RCC 7860 (cell line): ENCODE measurements at regions not wholly inside any gene's neighbourhood (a gene's known extent, or its start where the extent isn't known, plus 50 kb on each side); places are given as distances from the start of the nearest gene placed in this dataset.

ENCODE experiments used
- DNase-seq: peaks from one replicate; pipeline ENCODE4 v3.0.0-alpha.2; 2015; ENCODE audit warnings: low spot score
- FAIRE-seq: peaks from 2 replicates; lab custom pipeline; 2012; peaks lifted over from hg19 to GRCh38; lab: Jason Lieb, UNC

DNA sequence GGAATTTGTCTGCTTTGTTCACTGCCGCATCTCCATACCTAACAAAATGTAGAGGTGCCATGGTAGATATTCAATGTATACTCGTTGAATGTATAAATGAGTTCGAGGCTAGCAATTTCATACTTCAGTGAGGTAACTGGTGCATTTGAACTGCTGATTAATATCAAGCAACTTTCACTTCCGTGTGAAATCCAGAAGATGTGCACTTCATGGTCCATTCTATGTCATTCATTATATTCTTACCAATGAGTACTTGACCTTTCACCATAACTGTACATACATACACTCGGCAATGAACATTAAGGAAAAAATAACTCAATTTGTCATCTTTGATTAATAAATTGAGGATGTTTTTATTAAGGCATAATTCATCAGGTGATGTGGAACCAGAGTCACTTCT lies 598.5 kb downstream of the ZNF385D start:
- DNase-seq = no peak
- no peak for FAIRE-seq

DNA sequence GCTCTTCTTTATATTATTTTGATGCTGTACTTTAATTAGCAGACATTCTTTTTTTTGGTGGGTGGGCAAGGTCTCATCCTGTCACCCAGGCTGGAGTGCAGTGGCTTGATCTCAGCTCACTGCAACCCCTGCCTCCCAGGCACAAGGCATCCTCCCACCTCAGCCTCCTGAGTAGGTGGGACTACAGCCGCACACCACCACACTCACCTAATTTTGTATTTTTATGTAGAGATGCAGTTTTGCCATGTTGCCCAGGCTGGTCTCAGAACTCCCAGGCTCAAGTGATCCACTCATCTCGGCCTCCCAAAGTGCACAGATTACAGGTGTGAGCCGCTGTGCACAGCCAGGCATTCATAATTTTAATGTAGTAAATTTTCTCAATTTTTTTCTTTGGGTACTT lies 608.1 kb downstream of the ZNF385D start:
- FAIRE-seq = no peak
- no peak for DNase-seq

DNA sequence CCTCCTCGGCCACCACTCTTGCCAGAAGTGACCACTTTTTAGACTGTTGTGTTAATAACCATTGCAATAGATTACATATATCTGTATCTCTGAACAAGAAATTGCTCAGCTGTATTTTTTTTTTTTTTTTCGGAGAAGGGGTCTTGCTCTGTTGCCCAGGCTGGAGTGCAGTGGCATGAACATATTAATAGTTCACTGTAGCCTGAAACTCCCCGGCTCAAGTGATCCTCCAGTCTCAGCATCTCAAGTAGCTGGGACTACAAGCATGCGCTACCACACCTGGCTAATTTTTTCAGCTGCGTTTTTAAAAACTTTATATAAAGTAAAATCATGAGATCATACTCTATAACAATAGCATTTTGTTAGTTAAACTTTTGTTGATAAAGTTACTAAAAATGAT lies 609.0 kb downstream of the ZNF385D start:
- FAIRE-seq (no peak), DNase-seq (no peak)

DNA sequence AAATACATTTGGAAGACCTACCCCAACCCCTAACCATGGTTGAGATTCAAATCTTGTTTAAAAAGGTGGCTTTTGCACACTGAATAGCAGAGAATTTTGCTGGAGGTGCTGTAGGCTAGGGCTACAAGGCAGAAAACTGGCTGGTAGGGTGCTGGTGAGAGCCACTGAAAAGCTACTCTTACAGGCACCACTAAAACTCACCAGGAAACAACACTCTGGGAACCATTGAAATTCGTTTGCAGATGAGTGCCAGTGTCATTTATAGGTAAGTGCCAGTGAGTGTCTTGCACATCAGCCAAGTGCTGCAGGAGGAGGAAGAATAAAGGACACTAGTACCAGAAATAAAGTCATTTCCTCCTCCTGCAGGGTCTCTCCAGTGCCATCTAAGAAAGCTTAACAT lies 610.2 kb downstream of the ZNF385D start:
- no peak for DNase-seq
- no peak for FAIRE-seq

DNA sequence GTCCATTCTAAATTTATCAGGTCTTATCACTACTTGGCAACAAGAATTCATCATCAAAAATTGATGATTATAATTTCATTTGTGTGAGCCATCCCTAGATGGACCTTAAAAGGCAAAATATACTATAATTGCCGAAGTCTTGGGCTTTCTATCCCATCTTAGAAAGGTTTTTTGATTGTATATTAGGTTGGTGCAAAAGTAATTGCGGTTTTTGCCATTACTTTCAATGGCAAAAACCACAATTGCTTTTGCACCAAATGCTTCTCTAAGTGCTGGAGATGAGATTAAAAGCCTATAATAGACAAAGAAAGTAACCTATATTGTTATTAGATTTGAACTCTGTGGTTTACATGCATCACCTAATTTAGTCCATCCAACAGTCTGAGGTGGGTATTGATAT lies 612.9 kb downstream of the ZNF385D start:
- no peak for FAIRE-seq
- DNase-seq = no peak

DNA sequence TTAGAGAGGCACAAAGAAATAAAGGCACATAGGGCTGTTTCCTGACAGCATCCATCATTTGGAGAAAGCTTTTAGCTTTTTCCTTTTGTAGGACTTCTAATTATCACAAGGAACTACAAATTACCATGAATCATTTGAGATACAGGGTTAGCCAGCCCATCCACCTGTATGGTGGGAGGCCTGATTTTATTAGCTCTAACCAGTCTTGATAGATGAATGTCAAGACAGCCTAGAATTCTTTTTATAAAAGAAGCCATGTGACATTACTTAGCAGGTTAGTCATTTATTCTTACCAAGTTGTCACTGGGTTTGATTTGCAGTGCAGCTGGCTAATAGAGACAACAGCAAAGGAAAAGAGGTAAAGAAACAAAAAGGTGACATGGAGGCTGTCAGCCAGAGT lies 618.1 kb downstream of the ZNF385D start:
- FAIRE-seq (no peak), DNase-seq (no peak)

DNA sequence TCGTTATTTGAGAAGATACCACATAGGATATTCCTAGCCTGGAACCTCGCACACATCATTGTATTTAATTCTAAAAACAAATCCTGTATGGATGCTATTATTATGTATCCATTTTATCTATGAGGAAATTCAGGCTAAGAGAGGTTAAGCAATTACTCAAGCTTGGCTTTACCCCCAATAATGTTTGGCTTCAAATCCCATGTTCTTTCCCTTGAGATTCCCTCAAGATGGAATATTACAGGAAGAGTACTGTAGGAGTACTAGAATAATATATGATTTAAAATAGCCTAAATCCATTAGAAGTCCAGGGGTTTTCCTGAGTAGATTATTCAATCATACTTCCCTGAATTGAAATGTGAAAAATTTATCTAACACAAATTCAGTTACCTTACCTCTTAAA lies 630.2 kb downstream of the ZNF385D start:
- FAIRE-seq = no peak
- DNase-seq = no peak

DNA sequence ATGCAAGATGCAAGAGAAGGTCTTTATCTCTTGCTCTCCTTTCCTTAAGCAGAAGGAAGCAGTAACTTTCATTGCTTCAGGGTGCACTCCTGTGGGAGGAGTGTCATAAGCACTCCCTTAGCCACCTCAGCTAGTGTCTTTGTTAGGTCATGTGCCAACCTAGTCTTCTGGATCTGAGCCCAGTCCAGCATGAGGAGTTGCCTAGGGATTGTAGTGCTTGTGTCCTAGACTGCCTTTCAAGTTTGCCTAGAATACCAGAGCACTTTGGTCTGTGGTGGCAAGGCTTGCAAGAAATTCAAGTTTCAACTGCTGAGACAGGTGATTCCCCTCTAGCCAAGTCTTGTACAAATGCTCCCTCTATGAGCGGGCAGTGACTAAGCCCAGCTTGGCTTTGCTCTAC lies 633.6 kb downstream of the ZNF385D start:
- no peak for DNase-seq
- FAIRE-seq = no peak

DNA sequence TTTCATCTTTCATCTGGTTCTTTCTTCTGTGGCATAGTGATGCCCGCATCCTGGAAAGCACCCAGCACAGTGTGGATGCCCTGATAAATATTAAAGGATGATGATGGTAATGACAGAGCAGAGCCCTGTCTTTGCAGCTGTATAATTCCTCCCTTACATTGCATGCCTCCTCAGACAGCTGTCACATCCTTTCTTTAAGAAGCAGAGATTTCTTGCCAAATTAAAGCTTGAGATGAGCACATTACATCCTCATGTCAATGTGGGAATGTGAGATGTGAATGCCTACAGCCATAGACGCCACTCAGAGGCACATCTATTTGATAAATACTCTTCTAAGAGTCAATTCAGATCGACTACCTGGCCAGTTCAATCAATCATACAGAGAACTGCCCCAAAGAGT lies 642.0 kb downstream of the ZNF385D start:
- no peak for DNase-seq
- FAIRE-seq = no peak

DNA sequence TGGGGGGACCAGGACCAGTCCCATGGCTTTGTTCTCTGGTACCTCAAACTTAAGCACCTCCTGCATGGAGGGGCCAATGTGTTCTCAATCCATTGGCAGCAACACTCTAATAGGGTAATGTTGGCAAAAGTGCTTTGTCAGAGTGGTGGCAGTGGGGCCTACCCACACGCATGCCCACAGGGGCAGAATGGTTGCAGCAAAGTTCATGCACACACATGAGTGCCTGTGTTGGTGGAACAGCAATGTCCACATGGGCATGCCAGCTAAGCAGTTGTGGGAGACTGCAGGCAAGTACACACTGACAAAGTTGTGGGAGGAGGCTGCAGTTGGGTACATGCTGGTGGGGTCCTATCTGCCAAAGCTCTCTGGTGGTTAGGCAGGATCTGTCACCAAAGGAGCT lies 645.2 kb downstream of the ZNF385D start:
- DNase-seq = no peak
- FAIRE-seq = no peak

DNA sequence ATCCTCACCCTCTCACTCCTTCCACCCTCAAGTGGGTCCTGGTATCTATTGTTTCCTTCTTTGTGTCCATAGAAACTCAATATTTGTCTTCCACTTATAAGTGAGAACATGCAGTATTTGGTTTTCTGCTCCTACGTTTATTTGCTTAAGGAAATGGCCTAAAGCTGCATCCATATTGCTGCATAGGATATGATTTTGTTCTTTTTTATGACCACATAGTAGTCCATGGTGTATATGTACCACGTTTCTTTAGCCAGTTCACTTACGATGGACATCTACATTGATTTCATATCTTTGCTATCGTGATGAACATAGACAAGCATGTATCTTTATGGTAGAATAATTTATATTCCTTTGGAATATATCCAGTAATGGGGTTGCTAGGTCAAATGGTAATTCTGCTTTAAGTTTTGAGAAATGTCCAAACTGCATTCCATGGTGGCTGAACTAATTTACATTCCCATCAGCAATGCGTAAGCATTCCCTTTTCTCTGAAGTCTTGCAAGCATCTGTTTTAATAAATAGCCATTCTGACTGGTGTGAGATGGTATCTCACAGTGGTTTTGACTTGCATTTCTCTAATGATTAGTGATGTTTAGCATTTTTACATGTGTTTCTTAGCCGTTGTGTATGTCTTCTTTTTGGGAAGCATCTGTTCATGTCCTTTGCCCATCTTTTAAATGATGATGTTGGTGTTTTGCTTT lies 650.2 kb downstream of the ZNF385D start:
- DNase-seq (no peak), FAIRE-seq (no peak)

DNA sequence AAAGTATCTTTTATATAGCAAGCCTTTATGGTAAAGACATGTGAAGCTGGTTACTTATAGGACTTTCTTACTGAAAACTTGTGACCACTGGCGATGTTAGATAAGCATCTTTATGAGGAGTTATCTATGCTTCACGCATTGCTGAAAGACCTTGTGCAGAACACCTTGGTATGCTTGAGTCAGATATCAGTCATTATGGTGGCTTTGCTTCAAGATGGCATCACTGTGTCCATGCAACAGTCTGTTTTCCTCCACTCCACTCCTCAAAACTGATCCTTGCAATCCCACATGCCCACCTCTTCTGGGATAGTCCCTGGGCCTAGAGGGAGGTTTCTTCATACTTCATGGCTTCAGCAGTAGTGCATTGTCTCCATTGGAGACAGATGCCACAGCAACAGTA lies 656.3 kb downstream of the ZNF385D start:
- FAIRE-seq = no peak

DNA sequence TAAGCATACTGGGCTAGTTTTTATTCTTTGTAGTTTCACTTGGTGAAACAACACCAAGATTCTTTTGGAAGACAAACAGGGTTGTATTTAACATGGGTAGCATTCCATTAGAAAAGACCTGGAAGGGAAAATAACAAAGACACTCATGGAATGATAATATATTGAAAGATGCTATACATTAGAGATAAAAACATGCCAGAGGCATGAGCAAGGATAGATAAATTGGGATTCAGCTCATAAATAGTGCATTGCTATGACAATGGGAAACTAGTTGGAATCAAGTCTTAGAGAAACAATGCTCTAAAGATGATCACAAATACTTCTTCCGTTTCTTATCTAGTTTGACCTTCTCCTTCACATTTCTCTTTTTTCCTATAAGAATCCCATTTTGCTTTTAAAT lies 677.4 kb downstream of the ZNF385D start:
- no peak for DNase-seq
- FAIRE-seq = no peak

More for the DNA sequence above, 656.3 kb downstream of the ZNF385D start:
- DNase-seq = no peak

DNA sequence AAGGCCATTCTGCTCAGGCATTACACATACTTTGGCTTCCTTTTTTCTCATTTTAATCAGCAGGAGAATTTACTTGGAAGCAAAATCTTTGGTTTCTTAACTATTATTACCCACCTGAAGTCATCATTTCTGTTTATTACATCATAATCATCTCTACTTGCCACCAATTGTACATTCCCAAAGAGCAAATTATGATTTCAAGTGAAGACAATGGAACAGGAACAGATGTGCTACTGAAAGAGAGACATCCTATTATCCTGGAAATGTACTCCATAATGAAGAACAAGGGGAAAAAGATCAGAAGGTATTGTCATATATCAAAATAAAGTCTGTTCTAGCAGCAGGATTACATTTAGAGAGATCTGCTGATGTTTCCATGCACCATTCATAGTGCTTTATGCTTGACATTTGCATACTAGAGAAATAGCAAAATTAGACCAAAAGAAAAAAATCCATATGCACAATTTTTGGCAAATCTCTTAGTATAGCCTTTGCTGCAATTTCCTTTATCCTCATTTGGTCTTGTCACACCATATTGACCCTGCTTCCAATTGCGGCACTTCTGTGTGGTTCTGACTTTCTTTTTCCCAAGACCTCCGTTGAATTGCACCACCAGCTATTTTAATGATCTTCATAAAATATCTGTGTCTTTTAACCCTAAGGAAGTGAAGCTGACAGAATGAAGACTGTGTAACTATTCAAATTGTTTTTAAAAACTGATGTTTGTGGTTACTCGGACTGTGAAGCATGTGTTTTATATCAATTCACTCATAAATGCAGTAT lies 683.8 kb downstream of the ZNF385D start:
- no peak for DNase-seq
- no peak for FAIRE-seq

DNA sequence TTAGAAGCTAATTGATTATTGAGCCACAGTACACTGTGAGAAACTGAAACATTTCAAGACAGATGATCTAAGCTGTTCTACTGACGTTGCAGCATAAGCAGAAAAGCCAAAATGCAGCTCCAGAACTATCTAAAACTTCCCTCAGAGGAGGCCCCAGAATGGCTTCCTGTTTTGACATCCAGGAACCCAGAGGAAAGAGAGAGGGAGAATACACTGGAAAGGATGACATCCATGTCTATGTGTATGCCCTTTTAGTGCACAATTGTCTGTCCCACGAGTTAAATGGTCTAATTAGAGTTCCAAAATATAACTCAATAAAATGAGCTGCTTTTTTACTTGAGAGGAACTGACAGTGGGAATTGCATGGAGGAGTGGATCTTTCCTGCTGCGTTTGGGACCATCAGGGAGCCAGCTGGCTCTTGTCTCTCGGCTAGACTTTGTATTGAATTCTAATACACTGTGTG lies 688.1 kb downstream of the ZNF385D start:
- DNase-seq = no peak
- FAIRE-seq = no peak

DNA sequence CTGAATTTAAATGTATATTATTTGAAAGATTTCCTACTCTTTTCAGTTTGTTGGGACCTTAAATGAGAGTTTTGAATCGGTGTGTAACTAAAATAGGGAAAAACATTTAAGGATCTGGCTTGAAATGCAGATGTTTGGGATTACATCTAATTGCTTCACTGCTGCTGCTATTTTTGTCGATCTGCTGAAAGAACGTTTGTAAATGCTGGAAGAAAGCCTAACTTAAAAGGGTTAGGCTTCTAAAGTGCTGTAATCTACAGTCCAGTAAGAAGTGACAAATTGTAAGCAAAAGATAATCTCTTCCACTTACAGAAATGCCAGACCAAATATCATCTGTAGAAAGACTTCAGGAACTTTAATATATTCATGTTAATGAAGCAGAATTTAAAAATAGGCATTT lies 691.6 kb downstream of the ZNF385D start:
- FAIRE-seq (no peak), DNase-seq (no peak)

DNA sequence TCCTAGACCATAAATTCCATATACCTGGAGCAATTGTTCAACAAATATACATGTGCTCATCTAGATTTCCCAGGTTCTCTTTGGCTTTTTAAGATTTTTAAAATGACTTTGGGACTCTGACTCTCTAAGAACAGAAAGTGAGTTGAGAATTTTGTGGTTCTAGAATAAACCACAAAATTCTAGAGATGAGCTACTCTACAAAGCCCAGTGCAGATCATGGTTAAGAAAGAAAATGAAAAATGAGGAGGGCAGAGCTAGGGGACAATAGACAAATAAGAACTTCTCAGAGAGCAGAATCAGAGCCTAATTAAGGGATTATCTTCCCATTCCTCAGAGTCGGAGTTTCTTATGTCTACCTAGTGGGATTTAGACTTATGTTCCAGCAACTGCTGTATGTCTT lies 694.7 kb downstream of the ZNF385D start:
- DNase-seq = no peak
- FAIRE-seq = no peak

DNA sequence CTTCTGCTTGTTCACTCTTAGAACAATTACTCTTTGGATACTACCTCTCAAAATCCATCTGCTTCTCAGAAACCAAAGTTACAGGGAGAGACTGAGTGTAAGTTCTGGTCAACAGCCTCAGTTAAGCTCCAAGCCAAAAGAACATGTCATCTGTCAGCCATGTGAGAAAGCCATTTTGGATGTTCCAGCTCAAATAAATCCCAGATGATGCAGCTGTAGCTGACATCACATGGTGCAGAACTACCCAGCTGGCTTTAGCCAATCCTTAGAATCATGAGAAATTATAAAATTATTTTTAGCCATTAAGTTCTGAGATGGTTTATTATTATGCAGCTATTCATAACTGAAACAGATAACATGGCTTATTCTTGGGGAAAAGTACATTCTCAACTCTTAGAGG lies 696.0 kb downstream of the ZNF385D start:
- no peak for FAIRE-seq
- DNase-seq = no peak

DNA sequence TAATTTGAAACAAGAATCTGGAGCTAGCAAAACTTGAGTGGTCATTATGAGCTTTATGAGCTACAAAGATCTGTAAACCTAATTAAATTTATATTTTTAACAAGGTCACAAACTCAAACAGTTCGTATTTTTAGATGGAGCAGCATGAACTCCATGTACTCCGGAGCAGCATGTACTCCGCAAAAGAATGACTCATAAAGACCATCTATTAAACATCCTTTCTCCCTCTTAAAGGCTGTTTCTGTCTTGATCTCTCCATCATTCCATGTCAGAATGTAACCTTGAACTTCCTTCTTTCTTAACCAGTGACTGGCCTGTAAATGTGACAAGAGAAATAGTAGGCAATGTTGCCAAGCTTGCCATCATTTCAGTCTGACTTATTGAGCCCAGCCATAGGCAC lies 696.9 kb downstream of the ZNF385D start:
- DNase-seq = no peak
- FAIRE-seq = no peak

DNA sequence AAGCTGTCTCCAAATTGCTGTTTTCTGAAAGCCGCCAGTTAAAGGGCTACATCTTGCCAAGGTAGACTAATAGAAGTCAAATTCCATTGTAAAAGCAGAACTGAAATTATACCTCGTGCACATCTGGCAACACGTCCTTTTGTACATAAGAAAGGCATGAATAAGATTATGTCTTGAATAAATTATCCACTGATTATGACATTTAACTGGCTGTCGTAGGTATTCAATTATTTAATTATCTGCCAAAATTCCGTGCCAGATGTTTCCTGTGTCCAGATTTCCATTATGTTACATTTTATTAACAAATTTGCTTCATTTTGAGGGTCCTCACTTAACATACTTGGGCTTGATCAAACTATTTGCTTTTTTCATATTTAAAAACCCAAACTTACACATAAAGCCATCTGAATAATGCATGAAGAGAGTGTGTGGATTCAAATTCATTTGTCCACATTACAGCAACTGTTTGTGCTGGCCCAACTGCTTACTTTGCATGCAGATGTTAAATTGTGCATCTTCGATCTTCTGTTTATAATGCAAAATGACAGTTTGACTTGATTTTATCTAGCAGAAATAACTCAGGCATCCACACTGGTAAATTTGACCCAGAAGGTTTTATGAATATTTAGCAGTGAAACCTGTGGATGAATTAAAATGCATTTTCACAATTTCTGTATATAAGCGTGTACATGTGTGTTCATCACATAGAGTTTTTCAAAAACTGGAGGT lies 701.5 kb downstream of the ZNF385D start:
- FAIRE-seq (no peak), DNase-seq (no peak)

DNA sequence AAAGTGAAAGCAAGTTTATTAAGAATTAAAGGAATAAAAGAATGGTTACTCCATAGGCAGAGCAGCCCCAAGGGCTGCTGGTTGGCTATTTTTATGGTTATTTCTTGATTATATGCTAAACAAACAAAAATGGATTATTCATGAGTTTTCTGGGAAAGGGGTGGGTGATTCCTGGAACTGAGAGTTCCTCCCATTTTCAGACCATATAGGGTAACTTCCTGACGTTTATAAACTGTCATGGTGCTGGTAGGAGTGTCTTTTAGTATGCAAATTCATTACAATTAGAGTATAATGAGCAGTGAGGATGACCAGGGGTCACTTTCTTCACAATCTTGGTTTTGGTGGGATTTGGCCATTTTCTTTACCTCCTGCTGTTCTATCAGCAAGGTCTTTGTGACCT lies 707.9 kb downstream of the ZNF385D start:
- DNase-seq = no peak
- FAIRE-seq = no peak

DNA sequence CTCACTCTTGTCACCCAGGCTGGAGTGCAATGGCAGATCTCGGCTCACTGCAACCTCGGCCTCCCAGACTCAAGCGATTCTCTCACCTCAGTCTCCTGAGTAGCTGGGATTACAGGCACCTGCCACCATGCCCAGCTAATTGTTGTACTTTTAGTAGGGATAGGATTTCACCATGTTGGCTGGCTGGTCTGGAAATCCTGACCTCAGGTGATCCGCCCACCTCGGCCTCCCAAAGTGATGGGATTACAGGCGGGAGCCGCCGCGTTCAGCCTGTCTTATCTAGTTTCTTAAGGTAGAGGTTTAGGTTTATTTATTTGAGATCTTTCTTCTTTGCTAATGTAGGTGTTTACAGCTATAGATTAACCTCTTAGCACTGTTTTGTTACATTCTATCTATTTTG lies 708.8 kb downstream of the ZNF385D start:
- DNase-seq (no peak), FAIRE-seq (no peak)
